Karpas-422 (cell line): ENCODE measurements at regions not wholly inside any gene's neighbourhood (a gene's known extent, or its start where the extent isn't known, plus 50 kb on each side); places are given as distances from the start of the nearest gene placed in this dataset.
"Not testable (repeated sequence)": the region's sequence is repeated elsewhere in the genome, so short reads cannot be mapped to it uniquely, and the experiment has no call there.

Experiments used
- DNase-seq: peaks from one replicate; pipeline ENCODE4 v3.0.0-alpha.2; 2015
- H2AFZ ChIP-seq: fragments of 200-600 bp; sonication (generic); 2 replicates; pipeline ENCODE4 v1.6.1; 2014; ENCODE audit warnings: antibody characterized with exemption, low read length, mixed read lengths
- H3K27ac ChIP-seq: fragments of 200-600 bp; sonication (generic); 2 replicates; pipeline ENCODE4 v1.5.1; 2014; ENCODE audit warnings: mild to moderate bottlenecking, low read length, moderate library complexity
- H3K27me3 ChIP-seq: fragments of 200-600 bp; sonication (generic); 2 replicates; pipeline ENCODE4 v1.6.1; 2014; ENCODE audit warnings: low read length, mixed read lengths
- H3K36me3 ChIP-seq: fragments of 200-600 bp; sonication (generic); 2 replicates; pipeline ENCODE4 v1.6.1; 2014; ENCODE audit warnings: low read length, mixed read lengths; ENCODE audit not compliant: insufficient read depth
- H3K4me1 ChIP-seq: fragments of 200-600 bp; sonication (generic); 2 replicates; pipeline ENCODE4 v1.6.1; 2014; ENCODE audit warnings: mild to moderate bottlenecking, low read length, mixed read lengths
- H3K4me2 ChIP-seq: fragments of 200-600 bp; sonication (generic); 2 replicates; pipeline ENCODE4 v1.6.1; 2014; ENCODE audit warnings: low read length, low read depth, mild to moderate bottlenecking; ENCODE audit not compliant: poor library complexity, severe bottlenecking
- H3K4me3 ChIP-seq: fragments of 200-600 bp; sonication (generic); 2 replicates; pipeline ENCODE4 v1.5.1; 2014; ENCODE audit warnings: mild to moderate bottlenecking, antibody characterized with exemption, low read length, mixed read lengths
- H3K79me2 ChIP-seq: fragments of 200-600 bp; sonication (generic); 2 replicates; pipeline ENCODE4 v1.6.1; 2014; ENCODE audit warnings: mild to moderate bottlenecking, low read length, mixed read lengths
- H3K9ac ChIP-seq: fragments of 200-600 bp; sonication (generic); 2 replicates; pipeline ENCODE4 v1.6.0; 2014; ENCODE audit warnings: low read length
- H3K9me2 ChIP-seq: fragments of 200-600 bp; sonication (generic), shearing (Covaris generic); replicated peaks from 2 replicates; pipeline ENCODE4 v1.6.0; 2014; ENCODE audit warnings: mild to moderate bottlenecking, low read length, moderate library complexity; ENCODE audit not compliant: insufficient read depth
- H3K9me3 ChIP-seq: fragments of 300-700, 200-600 bp; sonication (generic); 2 replicates; pipeline ENCODE4 v1.6.1; 2014; ENCODE audit warnings: low read length, mixed read lengths
- H4K20me1 ChIP-seq: fragments of 200-600 bp; sonication (generic); 2 replicates; pipeline ENCODE4 v1.6.1; 2014; ENCODE audit warnings: mild to moderate bottlenecking, antibody characterized with exemption, low read length, low read depth; ENCODE audit not compliant: insufficient read depth

DNA sequence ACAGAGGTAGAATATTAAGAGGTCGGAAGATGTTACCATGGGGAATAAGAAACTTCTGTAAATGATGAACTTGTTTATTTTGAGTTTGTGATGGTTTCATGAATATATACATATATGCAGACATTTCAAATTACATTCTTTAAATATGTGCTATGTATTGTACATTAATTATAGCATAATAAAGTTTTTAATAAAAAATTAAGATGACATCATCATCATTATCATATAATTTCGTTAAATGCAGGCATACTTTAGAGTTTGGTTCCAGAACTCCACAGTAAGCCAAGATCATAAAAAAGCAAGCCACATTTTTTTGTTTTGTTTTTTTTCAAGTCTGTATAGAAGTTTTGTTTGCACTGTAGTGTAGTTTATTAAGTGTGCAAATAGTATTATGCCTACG, 1403.5 kb downstream of the EFNA5 start:
- H3K9ac ChIP-seq = no peak overlapping the region
- no peaks in the 10 kb centered on the region for H3K4me1 ChIP-seq
- no peaks in the 10 kb centered on the region for H3K36me3 ChIP-seq
- no peak overlapping the region for H3K4me3 ChIP-seq
- no peaks in the 10 kb centered on the region for H3K27me3 ChIP-seq
- H3K9me3 ChIP-seq = peaks cover 25% of the 10 kb centered on the region
- H2AFZ ChIP-seq = no peak overlapping the region
- no peaks in the 10 kb centered on the region for H4K20me1 ChIP-seq
- no peak overlapping the region for H3K27ac ChIP-seq
- DNase-seq = no peak
- no peaks in the 10 kb centered on the region for H3K9me2 ChIP-seq
- H3K79me2 ChIP-seq = no peaks in the 10 kb centered on the region
- no peak overlapping the region for H3K4me2 ChIP-seq

DNA sequence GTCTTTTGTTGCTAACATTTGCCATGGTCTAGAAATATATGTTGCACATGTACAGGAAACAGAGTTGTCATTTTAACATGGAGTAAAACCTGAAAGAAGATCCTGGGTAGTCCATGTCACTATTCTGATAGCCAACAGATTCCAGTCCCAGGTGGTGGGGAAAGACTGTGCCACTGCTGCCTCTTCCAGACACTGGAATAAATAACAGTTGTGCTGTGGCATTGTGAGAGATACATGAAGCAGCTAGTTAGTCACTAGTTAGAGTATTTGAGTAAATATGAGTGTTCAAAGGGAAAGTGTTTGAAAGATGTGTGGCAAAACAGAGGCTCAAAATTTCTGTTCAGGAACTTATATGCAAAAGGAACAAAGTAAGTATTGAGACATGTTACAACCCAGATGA, 1408.3 kb downstream of the EFNA5 start:
- no peak overlapping the region for H3K27ac ChIP-seq
- H3K4me2 ChIP-seq = no peak overlapping the region
- no peak overlapping the region for H3K9ac ChIP-seq
- no peak overlapping the region for H3K4me3 ChIP-seq
- no peak overlapping the region for H2AFZ ChIP-seq
- peaks cover 24% of the 10 kb centered on the region for H3K9me3 ChIP-seq
- H3K4me1 ChIP-seq = no peaks in the 10 kb centered on the region
- no peaks in the 10 kb centered on the region for H3K36me3 ChIP-seq
- no peaks in the 10 kb centered on the region for H3K27me3 ChIP-seq
- no peaks in the 10 kb centered on the region for H4K20me1 ChIP-seq
- no peak for DNase-seq
- H3K79me2 ChIP-seq = no peaks in the 10 kb centered on the region
- H3K9me2 ChIP-seq = no peaks in the 10 kb centered on the region

GRCh38 chr5:106259431-106260090, 1411.2 kb downstream of the EFNA5 start:
- not testable (repeated sequence) for DNase-seq, H4K20me1 ChIP-seq, H3K27me3 ChIP-seq, H3K4me2 ChIP-seq, H3K4me3 ChIP-seq, H2AFZ ChIP-seq, H3K36me3 ChIP-seq, H3K9me2 ChIP-seq, H3K27ac ChIP-seq, H3K79me2 ChIP-seq, H3K4me1 ChIP-seq, H3K9ac ChIP-seq
- H3K9me3 ChIP-seq = peaks cover 31% of the 10 kb centered on the region

DNA sequence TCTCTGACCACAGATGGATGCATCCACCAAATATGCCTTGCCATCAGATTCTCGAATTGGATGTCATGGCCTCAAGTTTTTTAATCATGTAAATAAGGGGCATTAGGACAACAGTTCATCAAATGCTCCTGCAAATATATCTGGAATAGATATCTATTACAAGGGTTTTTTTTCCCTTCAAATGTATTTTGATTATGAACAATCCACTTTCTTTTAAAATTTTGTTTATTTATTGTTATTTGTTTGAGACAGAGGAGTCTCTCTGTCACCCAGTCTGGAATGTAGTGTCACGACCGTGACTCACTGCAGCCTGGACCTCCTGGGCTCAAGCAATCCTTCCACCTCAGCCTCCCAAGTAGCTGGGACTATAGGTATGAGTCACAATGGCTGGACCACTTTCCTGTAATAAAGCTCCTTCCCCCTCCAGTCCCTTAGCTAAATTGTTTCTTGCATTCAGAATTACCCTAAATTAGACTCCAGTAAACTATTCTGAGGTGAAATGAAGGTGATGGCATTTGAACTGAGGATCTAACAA, 1412.1 kb downstream of the EFNA5 start:
- H3K27me3 ChIP-seq = no peaks in the 10 kb centered on the region

DNA sequence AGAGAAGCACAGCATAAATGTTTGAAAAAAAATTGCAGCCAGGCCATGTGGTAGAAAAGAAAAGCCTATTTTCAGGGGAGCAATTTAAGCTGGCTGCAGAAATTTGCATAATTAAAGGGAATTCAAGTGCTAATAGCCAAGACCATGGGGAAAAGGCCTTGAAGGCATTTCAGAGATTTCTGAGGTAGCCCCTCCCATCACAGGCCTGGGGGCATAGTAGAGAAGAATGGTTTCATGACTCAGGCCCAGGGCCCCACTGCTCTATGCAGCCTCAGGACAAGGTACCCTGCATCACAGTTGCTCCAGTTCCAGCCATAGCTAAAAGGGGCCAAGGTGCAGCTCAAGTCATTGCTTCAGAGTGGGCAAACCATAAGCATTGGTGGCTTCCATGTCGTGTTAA, 1416.0 kb downstream of the EFNA5 start:
- no peak for DNase-seq
- Histone ChIP-seq H3K79me2 (no peaks in the 10 kb centered on the region), H3K9me2 (no peaks in the 10 kb centered on the region), H3K4me1 (no peaks in the 10 kb centered on the region), H2AFZ (no peak overlapping the region), H3K4me3 (no peak overlapping the region), H3K36me3 (no peaks in the 10 kb centered on the region), H3K4me2 (no peak overlapping the region), H3K27ac (no peak overlapping the region), H3K27me3 (no peaks in the 10 kb centered on the region), H3K9me3 (peaks cover 10% of the 10 kb centered on the region; the same call in 1 of the 2 replicates), H4K20me1 (no peaks in the 10 kb centered on the region), H3K9ac (no peak overlapping the region)

More for the DNA sequence above, 1412.1 kb downstream of the EFNA5 start:
- H3K9ac ChIP-seq = no peak overlapping the region
- no peaks in the 10 kb centered on the region for H3K36me3 ChIP-seq
- no peaks in the 10 kb centered on the region for H3K9me2 ChIP-seq
- H3K79me2 ChIP-seq = no peaks in the 10 kb centered on the region
- no peak overlapping the region for H3K4me2 ChIP-seq
- H2AFZ ChIP-seq = no peak overlapping the region
- no peaks in the 10 kb centered on the region for H3K4me1 ChIP-seq
- H4K20me1 ChIP-seq = no peaks in the 10 kb centered on the region
- H3K4me3 ChIP-seq = no peak overlapping the region
- no peak for DNase-seq
- peaks cover 31% of the 10 kb centered on the region for H3K9me3 ChIP-seq
- H3K27ac ChIP-seq = no peak overlapping the region

DNA sequence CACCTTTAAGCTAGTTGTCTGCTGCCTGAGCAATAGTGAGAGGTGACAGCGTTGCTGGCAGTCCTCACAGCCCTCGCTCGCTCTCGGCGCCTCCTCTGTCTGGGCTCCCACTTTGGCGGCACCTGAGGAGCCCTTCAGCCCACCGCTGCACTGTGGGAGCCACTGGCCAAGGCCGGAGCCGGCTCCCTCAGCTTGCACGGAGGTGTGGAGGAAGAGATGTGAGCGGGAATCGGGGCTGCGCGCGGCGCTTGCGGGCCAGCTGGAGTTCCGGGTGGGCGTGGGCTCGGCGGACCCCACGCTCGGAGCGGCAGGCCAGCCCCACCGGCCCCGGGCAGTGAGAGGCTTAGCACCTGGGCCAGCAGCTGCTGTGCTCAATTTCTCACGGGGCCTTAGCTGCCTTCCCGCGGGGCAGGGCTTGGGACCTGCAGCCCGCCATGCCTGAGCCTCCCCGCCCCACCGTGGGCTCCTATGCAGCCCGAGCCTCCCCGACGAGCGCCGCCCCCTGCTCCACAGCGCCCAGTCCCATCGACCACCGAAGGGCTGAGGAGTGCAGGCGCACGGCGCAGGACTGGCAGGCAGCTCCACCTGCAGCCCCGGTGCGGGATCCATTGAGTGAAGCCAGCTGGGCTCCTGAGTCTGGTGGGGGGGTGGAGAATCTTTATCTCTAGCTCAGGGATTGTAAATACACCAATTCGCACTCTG, 1424.5 kb downstream of the EFNA5 start:
- not testable (repeated sequence) for H3K27ac ChIP-seq, H3K36me3 ChIP-seq, H3K9me2 ChIP-seq, H2AFZ ChIP-seq, H3K9ac ChIP-seq, H3K4me3 ChIP-seq, DNase-seq, H3K4me1 ChIP-seq, H3K27me3 ChIP-seq, H3K4me2 ChIP-seq, H4K20me1 ChIP-seq, H3K9me3 ChIP-seq, H3K79me2 ChIP-seq

- no peaks in the 10 kb centered on the region for H3K36me3 ChIP-seq
- no peaks in the 10 kb centered on the region for H3K9me2 ChIP-seq
- H4K20me1 ChIP-seq = no peaks in the 10 kb centered on the region
- no peak overlapping the region for H2AFZ ChIP-seq
- no peak overlapping the region for H3K27ac ChIP-seq
- H3K9ac ChIP-seq = no peak overlapping the region
- H3K9me3 ChIP-seq = peaks cover 15% of the 10 kb centered on the region
- no peaks in the 10 kb centered on the region for H3K79me2 ChIP-seq
- no peaks in the 10 kb centered on the region for H3K4me1 ChIP-seq
- no peak overlapping the region for H3K4me2 ChIP-seq
- H3K4me3 ChIP-seq = no peak overlapping the region
- no peak for DNase-seq
- H3K27me3 ChIP-seq = no peaks in the 10 kb centered on the region
Measured at GRCh38 chr5:106241409-106241808, 1429.3 kb downstream of the EFNA5 start.

GRCh38 chr5:106205916-106206571, 1464.7 kb downstream of the EFNA5 start:
- Histone ChIP-seq H3K9ac (no peak overlapping the region), H2AFZ (no peak overlapping the region), H3K4me3 (no peak overlapping the region), H3K27me3 (no peaks in the 10 kb centered on the region), H3K27ac (no peak overlapping the region), H3K36me3 (no peaks in the 10 kb centered on the region), H4K20me1 (no peaks in the 10 kb centered on the region), H3K4me1 (no peaks in the 10 kb centered on the region), H3K4me2 (no peak overlapping the region), H3K9me3 (peaks cover 10% of the 10 kb centered on the region), H3K9me2 (no peaks in the 10 kb centered on the region), H3K79me2 (no peaks in the 10 kb centered on the region)
- DNase-seq = no peak
